ENCODE measurements at regions not wholly inside any gene's neighbourhood (a gene's known extent, or its start where the extent isn't known, plus 50 kb on each side); places are given as distances from the start of the nearest gene placed in this dataset.
"Not testable (repeated sequence)": the region's sequence is repeated elsewhere in the genome, so short reads cannot be mapped to it uniquely, and the experiment has no call there.

DNA sequence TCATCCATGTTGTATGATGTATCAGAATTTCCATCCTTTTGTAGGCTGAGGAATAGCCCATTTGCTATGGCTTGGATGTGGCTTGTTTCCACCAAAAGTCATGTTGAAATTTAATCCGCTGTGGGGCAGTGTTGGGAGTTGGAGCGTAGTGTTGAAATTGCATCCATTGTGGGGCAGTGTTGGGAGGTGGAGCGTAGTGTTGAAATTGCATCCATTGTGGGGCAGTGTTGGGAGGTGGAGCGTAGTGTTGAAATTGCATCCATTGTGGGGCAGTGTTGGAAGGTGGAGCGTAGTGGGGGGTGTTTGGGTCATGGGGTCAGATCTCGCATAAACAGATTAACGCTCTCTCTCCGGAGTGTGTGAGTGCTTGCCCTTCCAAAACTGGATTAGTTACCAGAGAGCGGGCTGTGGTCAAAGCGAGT lies 53.9 kb upstream of the OTOS start:
- TF ChIP-seq, protein P1, sequence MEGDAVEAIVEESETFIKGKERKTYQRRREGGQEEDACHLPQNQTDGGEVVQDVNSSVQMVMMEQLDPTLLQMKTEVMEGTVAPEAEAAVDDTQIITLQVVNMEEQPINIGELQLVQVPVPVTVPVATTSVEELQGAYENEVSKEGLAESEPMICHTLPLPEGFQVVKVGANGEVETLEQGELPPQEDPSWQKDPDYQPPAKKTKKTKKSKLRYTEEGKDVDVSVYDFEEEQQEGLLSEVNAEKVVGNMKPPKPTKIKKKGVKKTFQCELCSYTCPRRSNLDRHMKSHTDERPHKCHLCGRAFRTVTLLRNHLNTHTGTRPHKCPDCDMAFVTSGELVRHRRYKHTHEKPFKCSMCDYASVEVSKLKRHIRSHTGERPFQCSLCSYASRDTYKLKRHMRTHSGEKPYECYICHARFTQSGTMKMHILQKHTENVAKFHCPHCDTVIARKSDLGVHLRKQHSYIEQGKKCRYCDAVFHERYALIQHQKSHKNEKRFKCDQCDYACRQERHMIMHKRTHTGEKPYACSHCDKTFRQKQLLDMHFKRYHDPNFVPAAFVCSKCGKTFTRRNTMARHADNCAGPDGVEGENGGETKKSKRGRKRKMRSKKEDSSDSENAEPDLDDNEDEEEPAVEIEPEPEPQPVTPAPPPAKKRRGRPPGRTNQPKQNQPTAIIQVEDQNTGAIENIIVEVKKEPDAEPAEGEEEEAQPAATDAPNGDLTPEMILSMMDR (IDR thresholded peaks at IDR 0.05), result not testable (repeated sequence)
- not testable (repeated sequence) for TF ChIP-seq POLR2A (IDR thresholded peaks at IDR 0.05)
